GM10248 (cell line): ENCODE measurements at regions not wholly inside any gene's neighbourhood (a gene's known extent, or its start where the extent isn't known, plus 50 kb on each side); places are given as distances from the start of the nearest gene placed in this dataset.
"Not testable (repeated sequence)": the region's sequence is repeated elsewhere in the genome, so short reads cannot be mapped to it uniquely, and the experiment has no call there.

ENCODE experiments used
- CTCF ChIA-PET: fragments of 300-600 bp; sonication (Branson Sonifier 250); formaldehyde crosslinking; extraction: SDS; loops from one replicate; lab custom pipeline; 2021; ENCODE audit warnings: antibody characterized with exemption; lab: Yijun Ruan, JAX
- POLR2A ChIA-PET: fragments of 350-650 bp; sonication (Branson Sonifier 250); formaldehyde crosslinking; extraction: SDS; loops from one replicate; lab custom pipeline; 2020; ENCODE audit warnings: antibody characterized with exemption; lab: Yijun Ruan, JAX
- DNase-seq: peaks from one replicate; pipeline ENCODE4 v3.0.0; 2012; ENCODE audit errors: extremely low spot score
- TF ChIP-seq, protein P1 (sequence below): IDR thresholded peaks from 2 replicates; pipeline ENCODE4 v1.5.1; 2012; ENCODE audit warnings: mild to moderate bottlenecking, low read depth; ENCODE audit errors: extremely low read depth, missing control alignments, control extremely low read depth

DNA sequence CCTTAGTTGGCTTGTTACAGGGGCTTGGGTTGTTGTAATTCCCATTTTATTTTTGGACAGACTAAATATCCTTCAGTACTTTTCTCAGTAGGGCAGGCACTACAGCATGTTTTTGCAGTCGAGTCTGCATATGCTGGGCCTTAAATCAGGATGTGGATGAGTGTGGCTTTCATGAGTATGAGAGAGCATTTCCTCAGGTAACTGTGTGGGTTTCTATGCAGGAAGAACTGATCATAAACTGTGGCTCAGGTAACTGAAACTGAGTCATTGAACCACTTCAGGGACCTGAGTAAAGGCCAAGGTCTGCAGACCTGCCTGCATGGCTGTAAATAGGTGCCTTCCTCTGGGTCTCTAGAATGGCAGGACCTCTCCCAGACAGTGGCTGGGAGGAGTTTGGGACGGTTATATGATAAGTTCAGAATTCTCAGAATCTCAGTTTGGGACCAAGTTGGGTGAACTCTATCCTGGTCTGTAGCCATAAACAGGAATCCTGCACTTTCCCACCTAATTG lies 112.1 kb downstream of the ZNF737 start:
- ChIA-PET CTCF (no interaction called here), POLR2A (no interaction called here)
- no peak for DNase-seq
- TF ChIP-seq, protein P1, sequence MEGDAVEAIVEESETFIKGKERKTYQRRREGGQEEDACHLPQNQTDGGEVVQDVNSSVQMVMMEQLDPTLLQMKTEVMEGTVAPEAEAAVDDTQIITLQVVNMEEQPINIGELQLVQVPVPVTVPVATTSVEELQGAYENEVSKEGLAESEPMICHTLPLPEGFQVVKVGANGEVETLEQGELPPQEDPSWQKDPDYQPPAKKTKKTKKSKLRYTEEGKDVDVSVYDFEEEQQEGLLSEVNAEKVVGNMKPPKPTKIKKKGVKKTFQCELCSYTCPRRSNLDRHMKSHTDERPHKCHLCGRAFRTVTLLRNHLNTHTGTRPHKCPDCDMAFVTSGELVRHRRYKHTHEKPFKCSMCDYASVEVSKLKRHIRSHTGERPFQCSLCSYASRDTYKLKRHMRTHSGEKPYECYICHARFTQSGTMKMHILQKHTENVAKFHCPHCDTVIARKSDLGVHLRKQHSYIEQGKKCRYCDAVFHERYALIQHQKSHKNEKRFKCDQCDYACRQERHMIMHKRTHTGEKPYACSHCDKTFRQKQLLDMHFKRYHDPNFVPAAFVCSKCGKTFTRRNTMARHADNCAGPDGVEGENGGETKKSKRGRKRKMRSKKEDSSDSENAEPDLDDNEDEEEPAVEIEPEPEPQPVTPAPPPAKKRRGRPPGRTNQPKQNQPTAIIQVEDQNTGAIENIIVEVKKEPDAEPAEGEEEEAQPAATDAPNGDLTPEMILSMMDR = no peak

DNA sequence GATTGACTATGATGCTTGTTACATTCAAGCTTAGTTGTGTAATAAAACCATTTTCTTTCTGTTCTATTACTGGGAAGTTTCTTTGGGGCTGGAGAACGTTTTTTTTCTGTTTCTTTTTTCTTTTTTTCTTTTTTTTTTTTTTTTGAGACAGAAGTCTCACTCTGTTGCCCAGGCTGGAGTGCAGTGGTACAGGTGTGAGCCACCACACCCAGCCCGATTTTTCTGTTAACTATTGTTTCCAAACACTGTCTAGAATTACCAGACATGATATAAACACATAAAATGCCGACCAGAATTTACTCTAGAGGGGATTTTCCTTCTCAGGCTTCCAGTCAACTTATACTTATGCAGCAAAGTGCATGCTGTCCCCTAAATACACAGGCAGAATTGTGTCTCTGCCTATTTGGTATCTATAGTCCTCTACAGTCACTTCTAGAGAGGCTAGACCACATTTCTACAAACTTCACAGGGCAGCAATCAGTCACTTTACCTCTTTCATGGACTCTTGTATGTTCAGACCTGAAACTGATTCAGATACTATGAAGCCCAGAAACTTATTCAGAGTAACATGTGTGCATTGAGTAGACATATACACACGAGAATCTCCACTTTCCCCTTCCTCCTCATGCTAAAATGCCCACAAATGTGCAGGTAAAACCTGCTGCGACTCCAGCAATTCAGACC lies 121.2 kb downstream of the ZNF737 start:
- TF ChIP-seq, protein P1 = no peak
- ChIA-PET CTCF (no interaction called here), POLR2A (no interaction called here)
- no peak for DNase-seq

DNA sequence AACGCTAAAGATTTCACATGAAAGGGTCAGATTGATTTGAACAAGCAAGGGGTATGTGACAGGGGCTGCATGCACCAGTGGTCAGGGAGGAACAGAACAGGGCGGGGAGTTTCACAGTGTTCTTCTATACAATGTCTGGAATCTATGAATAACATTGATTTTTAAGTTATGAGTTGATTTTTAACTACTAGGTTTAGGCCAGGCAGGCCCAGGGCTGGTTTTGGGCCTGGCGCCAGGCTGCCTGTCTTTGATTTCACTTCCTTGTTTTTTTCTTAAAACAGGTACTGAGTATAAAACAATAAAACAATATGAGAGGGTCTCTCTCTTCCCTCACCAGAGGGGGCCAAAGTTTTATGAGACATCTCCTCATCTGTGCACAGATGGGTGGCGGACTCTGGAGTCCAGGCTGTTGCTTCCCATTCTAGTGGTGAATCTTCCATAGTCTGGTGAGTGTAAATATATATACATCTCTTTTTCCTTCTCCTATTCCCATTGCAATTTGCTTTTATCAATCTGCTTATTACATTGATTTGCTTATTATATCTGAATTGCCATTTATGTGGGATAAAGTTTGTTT lies 133.2 kb downstream of the ZNF737 start:
- DNase-seq, POLR2A ChIA-PET, CTCF ChIA-PET: not testable (repeated sequence)

DNA sequence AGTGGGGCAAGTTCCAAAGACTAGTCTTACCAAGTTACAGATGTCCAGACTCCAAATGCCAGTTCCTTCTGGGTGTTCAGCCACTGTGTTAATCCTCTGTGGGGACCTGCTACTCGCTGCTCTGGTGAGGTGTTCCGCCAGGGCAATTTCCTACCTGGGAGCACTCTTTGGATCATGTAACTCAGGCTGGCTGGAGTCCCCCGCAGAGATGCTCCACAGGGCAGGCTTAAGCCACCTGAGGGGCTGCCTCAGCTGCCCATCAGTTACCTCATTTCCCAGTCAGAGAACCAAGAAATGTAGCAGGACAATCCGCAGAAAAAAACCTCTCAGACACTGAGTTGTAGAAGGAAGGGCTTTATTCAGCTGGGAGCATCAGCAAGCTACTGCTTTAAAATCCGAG lies 133.8 kb downstream of the ZNF737 start:
- ChIA-PET POLR2A (no interaction called here), CTCF (no interaction called here)
- TF ChIP-seq, protein P1 = no peak
- no peak for DNase-seq

DNA sequence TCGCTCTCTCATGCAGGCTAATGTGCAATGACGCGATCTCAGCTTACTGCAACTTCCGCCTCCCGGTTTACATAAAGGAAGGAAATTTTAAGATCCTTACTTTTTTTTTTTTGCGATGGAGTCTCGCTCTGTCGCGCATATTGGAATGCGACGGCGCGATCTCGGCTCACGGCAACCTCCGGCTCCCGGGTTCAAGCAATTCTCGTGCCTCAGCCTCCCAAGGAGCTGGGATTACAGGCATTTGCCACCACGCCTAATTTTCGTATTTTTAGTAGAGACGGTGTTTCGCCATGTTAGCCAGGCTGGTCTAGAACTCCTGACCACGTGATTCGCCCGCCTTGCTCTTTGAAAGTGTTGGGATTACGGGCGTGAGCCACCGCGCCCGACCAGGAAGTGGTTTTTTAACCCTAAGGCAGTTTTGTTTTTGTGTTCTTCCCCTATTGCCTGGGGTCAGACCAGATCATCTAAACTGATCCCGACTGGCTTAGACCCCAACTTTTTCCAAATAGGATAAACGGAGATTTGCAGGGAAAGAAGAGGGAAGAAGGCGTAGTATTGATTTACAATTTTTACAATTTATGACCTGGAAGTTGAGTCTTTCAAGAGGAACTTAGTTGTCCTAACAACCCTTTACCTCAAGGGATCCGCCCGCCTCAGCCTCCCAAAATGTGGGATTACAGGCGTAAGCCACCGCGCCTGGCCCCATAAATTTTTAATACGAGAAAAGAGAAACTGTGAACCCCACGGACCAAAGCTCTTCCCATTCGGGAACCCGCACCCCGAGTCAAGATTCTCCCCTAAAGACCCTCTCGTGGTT lies 142.0 kb downstream of the ZNF737 start:
- peak; percentile 24 for DNase-seq
- ChIA-PET CTCF (interaction anchor here (1.0 kb wide), 1 partner anchor 870 kb away, joined by 3 read pairs; no protein-coding TSS in a partner anchor), POLR2A (interaction anchor here (1.3 to 1.7 kb wide), 2 partner anchors 141 to 352 kb away, joined by 4 read pairs; partner anchors contain the start of gene ZNF66)
- TF ChIP-seq, protein P1 = no peak

DNA sequence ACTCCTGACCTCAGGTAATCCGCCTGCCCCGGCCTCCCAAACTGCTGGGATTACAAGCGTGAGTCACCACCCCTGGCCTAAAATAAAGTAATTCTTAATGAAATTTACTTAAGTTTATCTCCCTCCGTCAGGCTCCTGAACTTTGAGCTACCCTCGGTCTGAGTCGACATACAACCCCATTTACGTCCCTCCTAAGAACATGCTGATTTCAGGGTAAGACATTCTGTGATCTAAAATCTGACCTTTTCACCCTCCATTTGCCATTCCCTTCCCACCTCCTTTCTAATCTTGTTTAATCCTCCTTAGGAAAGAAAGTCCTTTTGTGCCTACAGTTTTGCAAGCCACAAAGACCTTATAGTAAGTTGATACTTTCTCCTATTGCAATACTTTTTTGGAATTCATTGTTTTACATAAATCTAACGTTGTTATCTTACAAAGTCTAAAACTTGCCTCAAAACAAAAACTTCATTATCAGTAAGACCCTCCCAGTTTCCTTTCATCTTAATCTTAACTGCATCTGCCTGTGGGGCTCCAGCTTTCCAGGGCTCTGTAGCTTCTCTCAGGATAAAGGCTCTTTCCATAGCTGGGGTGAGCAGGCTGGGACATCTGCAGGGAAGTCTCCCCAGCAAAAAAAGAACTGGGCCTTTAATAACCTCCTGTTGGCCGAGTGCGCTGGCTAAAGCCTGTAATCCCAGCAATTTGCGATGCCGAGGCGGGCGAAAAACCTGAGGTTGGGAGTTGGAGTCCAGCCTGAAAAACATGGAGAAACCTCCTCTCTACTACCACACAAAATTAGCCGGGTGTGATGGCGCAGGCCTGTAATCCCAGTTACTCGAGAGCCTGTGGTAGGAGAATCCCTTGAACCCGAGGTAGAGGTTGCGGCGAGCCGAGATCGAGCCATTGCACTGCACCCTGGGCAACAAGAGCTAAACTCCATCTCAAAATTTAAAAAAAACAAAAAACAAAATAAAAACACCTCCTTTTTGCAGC lies 143.1 kb downstream of the ZNF737 start:
- TF ChIP-seq, protein P1 = no peak
- POLR2A ChIA-PET = interaction anchor here (0.5 kb wide), 1 partner anchor 129 kb away, joined by 4 read pairs; no protein-coding TSS in a partner anchor
- CTCF ChIA-PET = no interaction called here
- DNase-seq = no peak
